Activated CD8-positive, alpha-beta T cell treated with anti-CD3 and anti-CD28 coated beads for 36 hours (primary cell): ENCODE measurements at regions not wholly inside any gene's neighbourhood (a gene's known extent, or its start where the extent isn't known, plus 50 kb on each side); places are given as distances from the start of the nearest gene placed in this dataset.
"Not testable (repeated sequence)": the region's sequence is repeated elsewhere in the genome, so short reads cannot be mapped to it uniquely, and the experiment has no call there.

Source experiments
- ATAC-seq: fragments of 200-7000 bp; cut with Tn5 transposase; one replicate; pipeline ENCODE4 v1.10.0; 2021; ENCODE audit warnings: mild to moderate bottlenecking, moderate library complexity
- CTCF ChIA-PET: fragments of 350-600 bp; sonication (Branson Sonifier 250); formaldehyde crosslinking; loops from one replicate; lab custom pipeline; 2021; ENCODE audit warnings: antibody characterized with exemption; lab: Charles Lee
- POLR2A ChIA-PET: fragments of 350-600 bp; sonication (Branson Sonifier 250); formaldehyde crosslinking; loops from one replicate; lab custom pipeline; 2021; ENCODE audit warnings: antibody characterized with exemption; lab: Charles Lee
- DNase-seq: peaks from one replicate; pipeline ENCODE4 v3.0.0-alpha.2; 2020
- H3K27ac Mint-ChIP-seq: one replicate; pipeline ENCODE4 v1.8.0; 2021; ENCODE audit warnings: mild to moderate bottlenecking, mixed read lengths
- H3K27me3 Mint-ChIP-seq: one replicate; pipeline ENCODE4 v1.8.0; 2021; ENCODE audit warnings: mixed read lengths
- H3K36me3 Mint-ChIP-seq: one replicate; pipeline ENCODE4 v1.8.0; 2021; ENCODE audit warnings: low read depth, mixed read lengths
- H3K4me1 Mint-ChIP-seq: one replicate; pipeline ENCODE4 v1.8.0; 2021; ENCODE audit warnings: low read depth, mixed read lengths
- H3K4me3 Mint-ChIP-seq: one replicate; pipeline ENCODE4 v1.8.0; 2021; ENCODE audit warnings: mild to moderate bottlenecking, moderate library complexity, mixed read lengths
- H3K9me3 Mint-ChIP-seq: one replicate; pipeline ENCODE4 v1.8.0; 2021; ENCODE audit warnings: mixed read lengths
- intact Hi-C: fragments of 100-400 bp; cut with micrococcal nuclease; formaldehyde crosslinking; loops from one replicate; pipeline ENCODE4 v1.10.0; 2022
- TF ChIP-seq, protein P1 (sequence below): fragments of 200-600 bp; IDR thresholded peaks from one replicate; pipeline ENCODE4 v1.8.0; 2022; ENCODE audit warnings: antibody characterized with exemption, mild to moderate bottlenecking

DNA sequence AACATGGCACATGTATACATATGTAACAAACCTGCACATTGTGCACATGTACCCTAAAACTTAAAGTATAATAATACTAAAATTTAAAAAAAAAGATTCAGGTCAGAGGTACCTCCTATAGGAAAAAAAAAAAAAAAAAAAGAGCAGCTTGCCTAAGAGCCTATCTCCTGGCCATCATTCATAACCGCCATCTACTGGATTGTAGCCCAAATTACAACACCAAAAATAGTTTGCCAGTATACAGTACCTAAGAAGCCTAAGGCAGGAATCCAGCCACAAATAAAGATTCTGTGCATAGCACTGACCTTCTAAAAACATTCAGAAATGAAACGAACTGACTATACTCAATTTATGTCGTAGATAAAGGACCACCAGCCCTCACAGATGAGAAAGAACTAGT is 438.4 kb upstream of the ADGRB3 start:
- no peaks in the 10 kb centered on the region for H3K27me3 Mint-ChIP-seq
- no peak for ATAC-seq
- no peak overlapping the region for H3K27ac Mint-ChIP-seq
- peaks cover 12% of the 10 kb centered on the region for H3K9me3 Mint-ChIP-seq
- H3K36me3 Mint-ChIP-seq = no peaks in the 10 kb centered on the region
- TF ChIP-seq, protein P1, sequence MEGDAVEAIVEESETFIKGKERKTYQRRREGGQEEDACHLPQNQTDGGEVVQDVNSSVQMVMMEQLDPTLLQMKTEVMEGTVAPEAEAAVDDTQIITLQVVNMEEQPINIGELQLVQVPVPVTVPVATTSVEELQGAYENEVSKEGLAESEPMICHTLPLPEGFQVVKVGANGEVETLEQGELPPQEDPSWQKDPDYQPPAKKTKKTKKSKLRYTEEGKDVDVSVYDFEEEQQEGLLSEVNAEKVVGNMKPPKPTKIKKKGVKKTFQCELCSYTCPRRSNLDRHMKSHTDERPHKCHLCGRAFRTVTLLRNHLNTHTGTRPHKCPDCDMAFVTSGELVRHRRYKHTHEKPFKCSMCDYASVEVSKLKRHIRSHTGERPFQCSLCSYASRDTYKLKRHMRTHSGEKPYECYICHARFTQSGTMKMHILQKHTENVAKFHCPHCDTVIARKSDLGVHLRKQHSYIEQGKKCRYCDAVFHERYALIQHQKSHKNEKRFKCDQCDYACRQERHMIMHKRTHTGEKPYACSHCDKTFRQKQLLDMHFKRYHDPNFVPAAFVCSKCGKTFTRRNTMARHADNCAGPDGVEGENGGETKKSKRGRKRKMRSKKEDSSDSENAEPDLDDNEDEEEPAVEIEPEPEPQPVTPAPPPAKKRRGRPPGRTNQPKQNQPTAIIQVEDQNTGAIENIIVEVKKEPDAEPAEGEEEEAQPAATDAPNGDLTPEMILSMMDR = no peak
- CTCF ChIA-PET = no interaction called here
- H3K4me3 Mint-ChIP-seq = no peak overlapping the region
- H3K4me1 Mint-ChIP-seq = no peaks in the 10 kb centered on the region
- POLR2A ChIA-PET = no interaction called here
- no peak for DNase-seq
- intact Hi-C loops = no loop called here

DNA sequence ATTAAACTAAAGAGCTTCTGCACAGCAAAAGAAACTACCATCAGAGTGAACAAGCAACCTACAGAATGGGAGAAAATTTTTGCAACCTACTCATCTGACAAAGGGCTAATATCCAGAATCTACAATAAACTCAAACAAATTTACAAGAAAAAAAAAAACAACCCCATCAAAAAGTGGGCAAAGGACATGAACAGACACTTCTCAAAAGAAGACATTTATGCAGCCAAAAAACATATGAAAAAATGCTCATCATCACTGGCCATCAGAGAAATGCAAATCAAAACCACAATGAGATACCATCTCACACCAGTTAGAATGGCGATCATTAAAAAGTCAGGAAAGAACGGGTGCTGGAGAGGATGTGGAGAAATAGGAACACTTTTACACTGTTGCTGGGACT is 439.3 kb upstream of the ADGRB3 start:
- POLR2A ChIA-PET, ATAC-seq, H3K36me3 Mint-ChIP-seq, CTCF ChIA-PET, DNase-seq, intact Hi-C loops, H3K27me3 Mint-ChIP-seq, H3K27ac Mint-ChIP-seq, H3K4me1 Mint-ChIP-seq, H3K9me3 Mint-ChIP-seq, H3K4me3 Mint-ChIP-seq: not testable (repeated sequence)

DNA sequence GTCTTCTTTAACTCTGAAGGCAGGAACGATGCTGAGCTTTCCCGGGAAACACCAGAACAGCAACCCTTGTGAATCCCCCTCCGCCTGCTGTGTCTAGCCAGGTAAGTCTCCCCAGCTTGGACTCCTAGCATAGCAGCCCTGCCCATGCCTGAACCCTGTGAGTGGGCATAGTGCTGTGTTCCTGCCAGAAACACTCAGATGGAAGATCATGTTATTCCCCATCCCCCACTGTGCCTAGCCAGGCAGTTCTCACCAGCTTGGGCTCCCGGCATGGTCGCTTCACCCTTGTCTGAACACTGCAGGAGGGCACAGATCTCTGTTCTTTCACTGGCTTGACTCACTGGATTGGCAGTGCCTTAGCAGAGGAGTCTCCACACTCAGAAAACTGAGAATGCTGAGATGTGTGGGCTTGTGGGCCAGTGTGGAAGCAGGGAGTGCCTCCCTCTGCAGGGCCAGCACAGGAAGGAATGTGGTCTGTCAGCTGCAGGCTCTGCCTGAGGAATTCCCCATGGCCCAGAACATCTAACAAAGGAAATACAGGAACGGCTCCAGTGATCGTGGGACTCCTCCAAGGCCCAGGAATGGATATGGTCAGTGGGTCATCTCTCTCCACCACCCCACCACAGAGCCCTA is 440.1 kb upstream of the ADGRB3 start:
- Mint-ChIP-seq H3K36me3 (no peaks in the 10 kb centered on the region), H3K9me3 (peaks cover 9% of the 10 kb centered on the region), H3K27ac (no peak overlapping the region), H3K27me3 (no peaks in the 10 kb centered on the region), H3K4me1 (no peaks in the 10 kb centered on the region), H3K4me3 (no peak overlapping the region)
- intact Hi-C loops = no loop called here
- DNase-seq (no peak), ATAC-seq (no peak)
- POLR2A ChIA-PET = no interaction called here
- TF ChIP-seq, protein P1 = no peak
- CTCF ChIA-PET = no interaction called here

DNA sequence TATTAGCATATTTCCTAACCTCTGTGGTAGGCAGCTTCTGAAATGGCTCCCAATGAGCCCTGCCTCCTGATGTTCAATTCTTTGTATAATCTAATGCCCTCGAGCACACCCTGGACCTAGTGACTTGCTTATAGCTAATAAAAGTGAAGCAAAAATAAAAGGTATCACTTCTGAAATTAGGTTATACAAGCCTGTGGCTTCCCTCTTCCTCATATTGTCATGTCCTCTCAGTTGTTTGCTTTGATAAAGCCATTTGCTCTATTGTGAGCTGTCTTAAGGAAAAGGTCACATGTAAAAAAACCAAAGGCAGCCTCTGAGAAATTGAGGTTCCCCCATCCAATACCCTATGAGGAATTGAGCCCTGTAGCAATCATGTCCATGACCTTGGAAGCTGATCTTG is 442.1 kb upstream of the ADGRB3 start:
- TF ChIP-seq, protein P1 = no peak

DNA sequence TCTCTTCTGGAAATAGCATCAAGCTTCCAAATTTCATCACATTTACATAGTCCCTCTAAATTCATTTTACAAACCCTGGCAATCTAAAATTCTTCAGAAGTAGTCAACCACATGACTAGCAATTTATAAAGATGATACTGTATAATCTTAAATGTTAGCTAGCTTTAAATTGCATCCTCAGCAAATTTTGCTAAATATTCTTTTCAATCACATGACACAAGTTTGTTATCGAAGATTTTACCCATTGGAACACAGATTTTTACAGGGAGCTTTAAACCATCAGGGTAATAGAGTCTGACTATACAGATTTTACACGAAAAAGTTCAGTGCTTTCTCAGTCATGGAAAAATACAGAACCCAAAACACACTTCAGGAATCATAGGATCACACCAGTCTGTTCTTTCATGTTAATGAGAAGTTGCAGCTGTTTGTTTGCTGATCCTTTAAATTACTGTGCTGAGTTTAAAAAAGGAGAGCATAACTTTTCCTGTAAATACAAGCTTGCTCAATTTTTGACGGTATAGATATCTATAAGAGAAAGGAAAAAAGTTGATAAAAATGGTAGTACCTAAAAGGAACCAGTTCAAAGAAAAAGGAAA is 445.8 kb upstream of the ADGRB3 start:
- intact Hi-C loops = no loop called here
- H3K9me3 Mint-ChIP-seq = no peaks in the 10 kb centered on the region
- H3K27ac Mint-ChIP-seq = no peak overlapping the region
- POLR2A ChIA-PET = no interaction called here
- no peak overlapping the region for H3K4me3 Mint-ChIP-seq
- no peaks in the 10 kb centered on the region for H3K36me3 Mint-ChIP-seq
- H3K27me3 Mint-ChIP-seq = no peaks in the 10 kb centered on the region
- no peak for ATAC-seq
- CTCF ChIA-PET = no interaction called here
- TF ChIP-seq, protein P1 = no peak
- no peak for DNase-seq
- H3K4me1 Mint-ChIP-seq = no peaks in the 10 kb centered on the region

More for the DNA sequence above, 442.1 kb upstream of the ADGRB3 start:
- peaks cover 6% of the 10 kb centered on the region for H3K9me3 Mint-ChIP-seq
- no peaks in the 10 kb centered on the region for H3K4me1 Mint-ChIP-seq
- POLR2A ChIA-PET = no interaction called here
- no peak overlapping the region for H3K27ac Mint-ChIP-seq
- intact Hi-C loops = no loop called here
- H3K4me3 Mint-ChIP-seq = no peak overlapping the region
- no peak for ATAC-seq
- no peak for DNase-seq
- CTCF ChIA-PET = no interaction called here
- H3K27me3 Mint-ChIP-seq = no peaks in the 10 kb centered on the region
- H3K36me3 Mint-ChIP-seq = no peaks in the 10 kb centered on the region
